Natural killer cell (primary cell): ENCODE measurements at regions not wholly inside any gene's neighbourhood (a gene's known extent, or its start where the extent isn't known, plus 50 kb on each side); places are given as distances from the start of the nearest gene placed in this dataset.

Experiments used
- ATAC-seq, 3 donors: fragments of 150-1000 bp in 2 of 3; fragments of 200-7000 bp in 1 of 3; cut with Tn5 transposase; 1 replicate in 1 of 3; 2 replicates in 2 of 3; pipeline ENCODE4 v1.10.0; 2021; ENCODE audit warnings: mild to moderate bottlenecking in 2 of 3, moderate library complexity in 2 of 3
- DNase-seq, 2 donors: peaks; one replicate each; pipeline versions ENCODE4 v3.0.0 to v3.0.0-alpha.2; 2013 to 2021; ENCODE audit warnings: mixed read lengths in 1 of 2
- H3K27ac ChIP-seq: one replicate; pipeline ENCODE4 v1.5.1; 2013; ENCODE audit warnings: mild to moderate bottlenecking, low read length
- H3K27me3 ChIP-seq: one replicate; pipeline ENCODE4 v1.6.1; 2013; ENCODE audit warnings: low read length; ENCODE audit not compliant: control insufficient read depth, insufficient read depth
- H3K36me3 ChIP-seq: one replicate; pipeline ENCODE4 v1.6.1; 2013; ENCODE audit warnings: low read length; ENCODE audit not compliant: control insufficient read depth, insufficient read depth
- H3K4me1 ChIP-seq: one replicate; pipeline ENCODE4 v1.6.1; 2013; ENCODE audit warnings: low read length; ENCODE audit not compliant: control insufficient read depth, insufficient read depth
- H3K4me3 ChIP-seq: one replicate; pipeline ENCODE4 v1.5.1; 2013; ENCODE audit warnings: low read length
- H3K9me3 ChIP-seq: one replicate; pipeline ENCODE4 v1.6.1; 2013; ENCODE audit warnings: low read length; ENCODE audit not compliant: control insufficient read depth, insufficient read depth
- H3K27ac Mint-ChIP-seq, 2 donors: one replicate each; pipeline ENCODE4 v1.8.0; 2022; ENCODE audit warnings: mild to moderate bottlenecking in 2 of 2, mixed read lengths in 2 of 2, moderate library complexity in 1 of 2
- H3K27me3 Mint-ChIP-seq, 2 donors: one replicate each; pipeline ENCODE4 v1.8.0; 2022; ENCODE audit warnings: low read depth in 2 of 2, mixed read lengths in 2 of 2
- H3K36me3 Mint-ChIP-seq: one replicate; pipeline ENCODE4 v1.8.0; 2022; ENCODE audit warnings: mixed read lengths
- H3K4me1 Mint-ChIP-seq, 2 donors: one replicate each; pipeline ENCODE4 v1.8.0; 2022; ENCODE audit warnings: mixed read lengths in 2 of 2
- H3K4me3 Mint-ChIP-seq: one replicate; pipeline ENCODE4 v1.8.0; 2022; ENCODE audit warnings: mild to moderate bottlenecking, moderate library complexity, mixed read lengths
- H3K9me3 Mint-ChIP-seq, 2 donors: one replicate each; pipeline ENCODE4 v1.8.0; 2022; ENCODE audit warnings: mixed read lengths in 2 of 2
- CTCF ChIP-seq: fragments of 200-600 bp; IDR thresholded peaks from one replicate; pipeline ENCODE4 v1.8.0; 2022; ENCODE audit warnings: antibody characterized with exemption
- WGBS: methylation state at CpG from one replicate; pipeline ENCODE4 v1.1.7; 2013; ENCODE audit warnings: missing lambda C conversion rate; ENCODE audit not compliant: insufficient coverage; 5-methylcytosine and 5-hydroxymethylcytosine counted together
- intact Hi-C: fragments of 100-400 bp; cut with micrococcal nuclease; formaldehyde crosslinking; loops from one replicate; pipeline ENCODE4 v1.14.2; 2022

GRCh38 chr1:3978196-3978989 lies 78.3 kb upstream of the C1orf174 start:
- Mint-ChIP-seq H3K4me3 (no peak overlapping the region), H3K9me3 (no peaks in the 10 kb centered on the region), H3K36me3 (no peaks in the 10 kb centered on the region), H3K27ac (no peak overlapping the region), H3K27me3 (peaks cover 10 to 12% of the 10 kb centered on the region in 2 donors), H3K4me1 (no peaks in the 10 kb centered on the region)
- no peak for ATAC-seq
- Histone ChIP-seq H3K9me3 (no peaks in the 10 kb centered on the region), H3K4me3 (no peak overlapping the region), H3K27ac (no peak overlapping the region), H3K27me3 (no peaks in the 10 kb centered on the region), H3K4me1 (no peaks in the 10 kb centered on the region), H3K36me3 (no peaks in the 10 kb centered on the region)
- WGBS, result 87% methylated on average over 22 of the region's 23 CpGs
- TF ChIP-seq CTCF, result no peak
- no peak for DNase-seq
- intact Hi-C loops, result no loop called here

- DNase-seq, result no peak
- H3K27me3 ChIP-seq, result no peaks in the 10 kb centered on the region
- intact Hi-C loops, result no loop called here
- H3K36me3 ChIP-seq, result no peaks in the 10 kb centered on the region
- Mint-ChIP-seq H3K27me3 (peaks cover 10 to 14% of the 10 kb centered on the region in 2 donors), H3K9me3 (no peaks in the 10 kb centered on the region), H3K4me1 (no peaks in the 10 kb centered on the region), H3K27ac (no peak overlapping the region), H3K36me3 (no peaks in the 10 kb centered on the region), H3K4me3 (no peak overlapping the region)
- H3K27ac ChIP-seq, result no peak overlapping the region
- H3K4me1 ChIP-seq, result no peaks in the 10 kb centered on the region
- H3K9me3 ChIP-seq, result no peaks in the 10 kb centered on the region
- H3K4me3 ChIP-seq, result no peak overlapping the region
- TF ChIP-seq CTCF, result no peak
- no peak for ATAC-seq
- WGBS, result 72% methylated on average over 9 of the region's 9 CpGs
Observed at GRCh38 chr1:3978990-3979325, 78.9 kb upstream of the C1orf174 start.

- H3K27me3 ChIP-seq, result no peaks in the 10 kb centered on the region
- Mint-ChIP-seq H3K36me3 (no peaks in the 10 kb centered on the region), H3K4me3 (no peak overlapping the region), H3K27ac (no peak overlapping the region), H3K4me1 (no peaks in the 10 kb centered on the region), H3K9me3 (no peaks in the 10 kb centered on the region), H3K27me3 (peaks cover 7 to 14% of the 10 kb centered on the region in 2 donors)
- TF ChIP-seq CTCF, result no peak
- intact Hi-C loops, result no loop called here
- H3K4me3 ChIP-seq, result no peak overlapping the region
- H3K9me3 ChIP-seq, result no peaks in the 10 kb centered on the region
- no peak overlapping the region for H3K27ac ChIP-seq
- DNase-seq (no peak), ATAC-seq (no peak)
- WGBS, result 76% methylated on average over 5 of the region's 5 CpGs
- H3K36me3 ChIP-seq, result no peaks in the 10 kb centered on the region
- H3K4me1 ChIP-seq, result no peaks in the 10 kb centered on the region
Observed at GRCh38 chr1:3981261-3981660, 81.2 kb upstream of the C1orf174 start.
